ENCODE measurements at regions not wholly inside any gene's neighbourhood (a gene's known extent, or its start where the extent isn't known, plus 50 kb on each side); places are given as distances from the start of the nearest gene placed in this dataset.

- TF ChIP-seq CHD1 (IDR thresholded peaks at IDR 0.05; ENCODE audit: low read depth, low read length) (no peak), EP300 (IDR thresholded peaks at IDR 0.05; ENCODE audit: borderline replicate concordance in 1 of 2, low read depth in 2 of 2, low read length in 2 of 2) (no peak), ATF3 (IDR thresholded peaks at IDR 0.05; ENCODE audit: insufficient read depth, low read depth, low read length) (no peak)
These were observed 96.4 kb upstream of the SESN3 start for GRCh38 chr11:95327273-95327948.
